ENCODE measurements at regions not wholly inside any gene's neighbourhood (a gene's known extent, or its start where the extent isn't known, plus 50 kb on each side); places are given as distances from the start of the nearest gene placed in this dataset.

- H4K20me1 ChIP-seq (ENCODE audit: control insufficient read depth, extremely low read depth, insufficient read depth, low read length): no peaks in the 10 kb centered on the region
- no peaks in the 10 kb centered on the region for H3K9me1 ChIP-seq (ENCODE audit: control insufficient read depth, extremely low read depth, insufficient read depth, low read length)
- no peak overlapping the region for H3K9ac ChIP-seq (ENCODE audit: control insufficient read depth, extremely low read depth, insufficient read depth, low read length)
- no peaks in the 10 kb centered on the region for H3K9me3 ChIP-seq (ENCODE audit: control insufficient read depth, low read depth, low read length)
- H3K27ac ChIP-seq (ENCODE audit: control insufficient read depth, insufficient read depth, low read length): no peak overlapping the region
- FAIRE-seq: no peak
- dilution Hi-C loops (cut with MboI; ENCODE audit: extremely low pct_ligation_motif_present, low sequenced_read_pairs): no loop called here
- no peaks in the 10 kb centered on the region for H3K79me2 ChIP-seq (ENCODE audit: control insufficient read depth, insufficient read depth, low read length)
- no peaks in the 10 kb centered on the region for H3K36me3 ChIP-seq (ENCODE audit: control insufficient read depth in 2 of 2, extremely low read depth in 1 of 2, insufficient read depth in 2 of 2, low read length in 2 of 2)
- TF ChIP-seq CTCF (optimal IDR thresholded peaks at IDR 0.05 in 1 of 3, IDR thresholded peaks at IDR 0.05 in 1 of 3, conservative IDR thresholded peaks at IDR 0.05 in 1 of 3; ENCODE audit: extremely low read depth in 1 of 3, insufficient read depth in 2 of 3, low read length in 3 of 3) (no peak), EZH2 (IDR thresholded peaks at IDR 0.05; ENCODE audit: low read length) (no peak)
- no peaks in the 10 kb centered on the region for H3K27me3 ChIP-seq (ENCODE audit: control insufficient read depth, extremely low read depth, insufficient read depth, low read length)
- no peak for DNase-seq (ENCODE audit: low read depth, low spot score)
- H3K4me2 ChIP-seq (ENCODE audit: control insufficient read depth, extremely low read depth, insufficient read depth, low read depth, low read length): no peak overlapping the region
- no peaks in the 10 kb centered on the region for H3K4me1 ChIP-seq (ENCODE audit: control insufficient read depth, extremely low read depth, insufficient read depth, low read length)
- peak overlapping the region; percentile 6 for H2AFZ ChIP-seq (ENCODE audit: control insufficient read depth, low read length)
- no peak overlapping the region for H3K4me3 ChIP-seq (ENCODE audit: control insufficient read depth in 2 of 3, extremely low read depth in 1 of 3, insufficient read depth in 2 of 3, low read depth in 1 of 3, low read length in 3 of 3)
Observed at GRCh38 chr18:29434650-29435049, 1257.7 kb upstream of the CDH2 start.

GRCh38 chr18:29430416-29430815, 1253.5 kb upstream of the CDH2 start:
- FAIRE-seq: no peak
- dilution Hi-C loops (cut with MboI; ENCODE audit: extremely low pct_ligation_motif_present, low sequenced_read_pairs): no loop called here

More at GRCh38 chr18:29430416-29430815, 1253.5 kb upstream of the CDH2 start:
- no peaks in the 10 kb centered on the region for H3K36me3 ChIP-seq (ENCODE audit: control insufficient read depth in 2 of 2, extremely low read depth in 1 of 2, insufficient read depth in 2 of 2, low read length in 2 of 2)
- H2AFZ ChIP-seq (ENCODE audit: control insufficient read depth, low read length): no peak overlapping the region
- H3K27me3 ChIP-seq (ENCODE audit: control insufficient read depth, extremely low read depth, insufficient read depth, low read length): no peaks in the 10 kb centered on the region
- H3K4me3 ChIP-seq (ENCODE audit: control insufficient read depth in 2 of 3, extremely low read depth in 1 of 3, insufficient read depth in 2 of 3, low read depth in 1 of 3, low read length in 3 of 3): no peak overlapping the region
- no peaks in the 10 kb centered on the region for H3K4me1 ChIP-seq (ENCODE audit: control insufficient read depth, extremely low read depth, insufficient read depth, low read length)
- no peaks in the 10 kb centered on the region for H3K9me1 ChIP-seq (ENCODE audit: control insufficient read depth, extremely low read depth, insufficient read depth, low read length)
- no peaks in the 10 kb centered on the region for H3K9me3 ChIP-seq (ENCODE audit: control insufficient read depth, low read depth, low read length)
- no peaks in the 10 kb centered on the region for H4K20me1 ChIP-seq (ENCODE audit: control insufficient read depth, extremely low read depth, insufficient read depth, low read length)
- no peak overlapping the region for H3K9ac ChIP-seq (ENCODE audit: control insufficient read depth, extremely low read depth, insufficient read depth, low read length)
- H3K4me2 ChIP-seq (ENCODE audit: control insufficient read depth, extremely low read depth, insufficient read depth, low read depth, low read length): no peak overlapping the region
- TF ChIP-seq EZH2 (IDR thresholded peaks at IDR 0.05; ENCODE audit: low read length): no peak
- no peak for TF ChIP-seq CTCF (optimal IDR thresholded peaks at IDR 0.05 in 1 of 3, IDR thresholded peaks at IDR 0.05 in 1 of 3, conservative IDR thresholded peaks at IDR 0.05 in 1 of 3; ENCODE audit: extremely low read depth in 1 of 3, insufficient read depth in 2 of 3, low read length in 3 of 3)
- no peak overlapping the region for H3K27ac ChIP-seq (ENCODE audit: control insufficient read depth, insufficient read depth, low read length)
- no peaks in the 10 kb centered on the region for H3K79me2 ChIP-seq (ENCODE audit: control insufficient read depth, insufficient read depth, low read length)
- DNase-seq (ENCODE audit: low read depth, low spot score): no peak

Data from keratinocyte (primary cell).